HG03139 (cell line): ENCODE measurements at regions not wholly inside any gene's neighbourhood (a gene's known extent, or its start where the extent isn't known, plus 50 kb on each side); places are given as distances from the start of the nearest gene placed in this dataset.
"Not testable (repeated sequence)": the region's sequence is repeated elsewhere in the genome, so short reads cannot be mapped to it uniquely, and the experiment has no call there.

ENCODE experiments used
- ATAC-seq: cut with Tn5 transposase; IDR thresholded peaks from one replicate; pipeline ENCODE4 v1.9.1; 2021; ENCODE audit not compliant: unreplicated experiment

DNA sequence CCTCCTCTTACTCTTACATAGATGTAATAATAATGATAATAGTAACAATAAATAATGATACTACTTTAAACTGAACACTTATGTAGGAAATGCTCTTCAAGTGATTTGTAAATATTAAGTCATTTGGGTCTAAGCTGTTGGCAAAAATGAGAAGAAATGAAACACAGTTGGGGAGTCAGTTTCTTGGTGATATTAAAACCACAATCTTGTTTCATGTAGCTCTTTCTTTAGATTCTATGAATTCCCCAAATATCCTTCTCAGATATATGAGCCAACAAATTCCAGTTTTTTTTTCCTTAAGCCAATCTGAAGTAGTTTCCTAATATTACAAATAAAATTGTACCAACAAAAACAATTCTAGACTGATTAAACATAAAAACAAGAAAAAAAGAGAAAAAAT, 1115.6 kb upstream of the CNTN5 start:
- no peak for ATAC-seq

DNA sequence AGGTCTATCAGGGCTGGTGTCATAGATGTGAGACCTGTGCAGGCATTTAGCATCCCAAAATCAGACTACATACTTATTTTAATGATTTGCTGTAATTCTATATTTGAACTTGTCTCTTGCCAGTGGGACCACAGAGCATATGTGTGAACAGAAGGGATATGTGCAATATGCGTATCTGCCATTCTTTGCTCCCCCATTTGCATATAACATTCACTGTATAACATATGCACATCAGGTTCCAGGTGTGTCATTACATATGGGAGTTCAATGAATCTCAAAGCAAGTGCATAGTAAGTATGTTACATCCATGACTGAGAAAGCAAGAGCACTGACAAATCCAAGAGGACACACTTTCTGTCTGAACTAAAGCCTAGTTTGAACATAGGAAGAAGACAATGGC, 1115.1 kb upstream of the CNTN5 start:
- no peak for ATAC-seq

- ATAC-seq, result no peak
Observed at GRCh38 chr11:97908354-97908753, 1112.4 kb upstream of the CNTN5 start.

- ATAC-seq, result no peak
Observed at GRCh38 chr11:97909614-97910399, 1110.9 kb upstream of the CNTN5 start.

- no peak for ATAC-seq
Observed at GRCh38 chr11:97912629-97913028, 1108.1 kb upstream of the CNTN5 start.

GRCh38 chr11:97922933-97923332, 1097.8 kb upstream of the CNTN5 start:
- ATAC-seq, result not testable (repeated sequence)

- ATAC-seq, result no peak
Observed at GRCh38 chr11:97934572-97935208, 1086.1 kb upstream of the CNTN5 start.

DNA sequence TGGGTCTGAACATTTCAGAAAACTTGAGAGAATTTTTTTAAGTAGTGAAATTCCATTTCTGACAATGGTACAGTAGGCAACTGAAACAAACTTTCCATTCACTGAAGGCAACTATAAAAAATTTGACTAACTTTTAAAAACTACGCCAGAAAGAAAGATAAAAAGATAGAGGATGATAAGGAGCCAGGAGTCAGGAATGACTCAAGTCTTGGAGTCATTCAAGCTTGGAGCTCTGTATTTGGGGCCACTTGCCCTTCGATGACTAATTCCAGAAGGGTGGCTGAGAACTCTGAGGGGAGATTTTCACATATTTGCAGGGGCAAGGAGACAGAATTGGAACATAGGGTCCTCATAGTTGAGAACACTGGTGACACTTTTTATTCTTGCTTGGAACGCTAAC, 1083.2 kb upstream of the CNTN5 start:
- no peak for ATAC-seq

GRCh38 chr11:97938789-97939188, 1082.0 kb upstream of the CNTN5 start:
- ATAC-seq, result no peak

- no peak for ATAC-seq
Observed at GRCh38 chr11:97943493-97943892, 1077.3 kb upstream of the CNTN5 start.

GRCh38 chr11:97948793-97949192, 1072.0 kb upstream of the CNTN5 start:
- no peak for ATAC-seq

GRCh38 chr11:97955595-97955994, 1065.2 kb upstream of the CNTN5 start:
- no peak for ATAC-seq

DNA sequence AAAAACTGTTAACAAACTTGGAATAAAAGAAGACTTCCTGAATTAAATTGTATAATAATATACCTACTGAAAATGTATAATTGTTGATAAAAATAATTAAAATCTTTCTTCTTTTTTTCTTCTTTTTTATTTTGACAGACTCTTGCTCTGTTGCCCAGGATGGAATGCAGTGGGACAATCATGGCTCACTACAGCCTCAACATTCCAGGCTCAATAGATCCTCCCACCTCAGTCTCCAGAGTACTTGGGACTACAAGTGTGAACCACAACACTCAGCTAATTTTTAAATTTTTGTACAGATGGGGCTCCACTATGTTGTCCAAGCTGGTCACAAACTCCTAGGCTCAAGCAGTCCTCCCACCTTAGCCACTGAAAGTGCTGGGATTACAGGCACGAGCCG, 1063.8 kb upstream of the CNTN5 start:
- no peak for ATAC-seq

GRCh38 chr11:97961431-97961830, 1059.3 kb upstream of the CNTN5 start:
- ATAC-seq, result no peak

DNA sequence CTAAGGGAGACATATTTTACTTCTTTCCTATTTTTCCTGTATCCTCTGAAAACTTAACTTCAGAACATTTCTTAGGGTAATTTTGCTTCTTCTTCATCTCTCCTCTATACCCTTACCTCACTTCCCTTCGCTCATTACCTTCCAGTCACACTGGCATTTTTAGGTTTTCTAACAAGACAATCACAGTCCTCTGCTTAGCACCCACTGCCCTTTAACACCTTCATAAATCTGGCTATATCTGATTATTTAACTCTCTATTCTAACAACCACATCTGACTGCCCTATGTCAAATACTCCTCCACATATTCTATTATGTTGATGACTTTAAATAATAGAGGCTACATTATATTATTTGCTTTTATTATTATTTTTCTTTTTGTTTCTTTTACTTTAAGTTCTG, 1058.0 kb upstream of the CNTN5 start:
- no peak for ATAC-seq

DNA sequence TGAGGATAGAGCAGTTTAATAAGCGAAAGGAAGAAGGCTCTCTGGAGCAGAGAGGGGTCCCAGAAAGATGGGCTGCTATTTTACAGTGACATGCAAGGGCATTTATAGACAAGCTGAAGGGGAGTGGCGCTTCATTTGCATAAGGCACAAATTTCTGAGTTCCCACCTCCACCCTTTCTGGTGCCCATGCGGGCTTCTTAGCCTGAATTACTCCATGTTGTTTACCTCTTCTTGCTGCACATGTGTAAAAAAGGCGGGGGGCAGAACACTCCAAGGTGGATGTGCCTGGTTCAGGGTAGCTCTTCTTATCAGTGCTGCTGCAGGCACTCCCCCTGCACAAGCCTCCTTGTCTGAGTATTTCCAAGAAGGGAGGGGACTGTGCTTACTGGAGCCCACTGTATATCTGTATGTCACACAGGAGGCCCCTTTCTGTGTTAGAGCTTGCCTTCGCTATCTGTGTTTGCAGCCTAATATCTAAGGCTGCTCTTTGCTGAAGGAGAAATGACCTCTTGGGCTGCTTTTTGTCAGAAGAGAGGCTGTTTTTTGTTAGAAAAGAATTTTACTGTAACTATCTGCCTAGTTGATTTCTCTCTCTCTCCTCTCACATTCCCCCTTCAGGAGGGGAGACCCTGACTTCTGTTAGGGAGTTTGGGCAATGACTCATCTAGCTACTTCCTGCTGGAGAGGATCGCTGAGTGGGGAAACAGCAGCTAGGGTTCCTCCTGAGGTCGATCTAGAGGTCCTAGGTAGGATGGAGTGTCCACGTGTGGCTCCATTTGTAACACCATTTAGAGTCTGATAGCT, 1057.0 kb upstream of the CNTN5 start:
- no peak for ATAC-seq

GRCh38 chr11:97964332-97965004, 1056.3 kb upstream of the CNTN5 start:
- ATAC-seq, result no peak

DNA sequence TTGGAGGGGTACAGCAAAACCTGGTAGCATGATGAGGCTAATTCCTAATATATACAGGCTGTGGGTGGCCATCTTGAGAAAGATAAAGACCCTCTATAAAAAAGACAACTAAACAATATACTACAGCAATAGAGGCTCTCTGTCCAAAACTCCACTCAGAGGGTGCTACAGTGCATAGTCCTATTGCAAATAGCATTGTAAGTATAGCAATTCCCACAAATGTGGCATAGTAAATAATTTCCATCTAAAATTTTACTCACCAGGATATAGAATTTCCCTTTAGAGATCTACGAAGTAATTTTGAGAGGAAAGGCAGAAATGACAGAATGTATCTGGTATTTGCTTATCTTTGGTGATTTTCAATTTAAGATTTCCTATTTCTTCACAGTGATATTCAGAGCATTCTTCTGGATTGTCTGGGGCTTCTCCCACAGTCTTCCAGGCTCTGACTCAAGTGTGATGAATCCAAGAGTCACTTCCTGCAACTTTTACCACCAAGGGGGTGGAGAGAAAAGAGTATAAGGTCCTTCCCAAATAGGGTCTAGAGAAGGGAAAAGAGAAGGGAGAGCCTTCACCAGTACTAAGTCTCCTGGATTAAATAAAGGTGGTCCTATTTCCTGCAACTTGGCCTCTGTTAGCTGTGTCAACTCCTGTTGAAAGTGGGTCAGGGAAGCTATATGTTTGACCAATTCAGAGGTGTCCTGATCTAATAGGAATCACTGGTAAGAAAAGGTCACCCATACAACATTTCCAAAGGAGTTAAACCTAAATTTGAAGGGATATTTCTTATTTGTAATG, 1054.7 kb upstream of the CNTN5 start:
- ATAC-seq, result no peak

DNA sequence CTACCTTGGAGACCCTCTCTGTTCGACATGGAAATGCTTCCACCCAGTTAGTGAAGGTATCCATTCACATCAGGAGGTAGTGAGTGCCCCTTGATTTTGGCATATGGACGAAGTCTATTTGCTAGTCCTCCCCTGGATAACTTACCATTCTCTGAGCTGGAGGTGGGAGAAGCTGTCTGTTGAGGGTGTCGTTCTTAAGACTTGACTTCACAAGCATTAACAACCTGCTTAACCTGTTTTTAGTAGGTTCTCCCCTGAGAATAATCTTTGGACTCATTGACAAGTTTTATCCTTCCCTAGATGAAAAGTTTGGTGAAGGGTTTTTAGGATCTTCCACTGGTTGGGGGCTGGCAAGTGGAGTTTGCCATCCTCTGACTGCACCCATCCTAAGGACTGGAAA, 1053.8 kb upstream of the CNTN5 start:
- no peak for ATAC-seq

GRCh38 chr11:97968071-97968470, 1052.7 kb upstream of the CNTN5 start:
- no peak for ATAC-seq

DNA sequence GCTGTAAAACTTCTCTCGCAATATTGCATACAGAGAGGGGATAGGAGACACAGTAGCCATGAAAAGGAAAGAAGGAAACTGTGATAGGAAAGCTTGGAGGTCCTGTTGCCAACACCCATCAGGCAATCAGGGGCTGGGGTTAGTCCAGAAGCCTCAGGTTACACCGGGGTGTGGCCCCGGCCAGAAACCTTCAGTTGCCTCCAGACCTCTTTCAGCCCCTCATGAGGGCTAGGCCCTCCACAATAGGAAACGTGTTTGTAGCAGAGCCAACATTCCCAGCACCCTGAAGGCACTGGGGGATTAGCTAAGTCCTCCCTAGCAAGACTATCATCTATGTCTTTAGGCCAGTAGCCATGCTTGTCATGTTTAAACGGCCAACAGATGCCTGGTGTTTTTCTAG, 1048.0 kb upstream of the CNTN5 start:
- no peak for ATAC-seq
